GM03348 (cell line): ENCODE measurements at regions not wholly inside any gene's neighbourhood (a gene's known extent, or its start where the extent isn't known, plus 50 kb on each side); places are given as distances from the start of the nearest gene placed in this dataset.
A peak's percentile ranks its signal among the peaks of the same experiment; 100 is the strongest.
"Not testable (repeated sequence)": the region's sequence is repeated elsewhere in the genome, so short reads cannot be mapped to it uniquely, and the experiment has no call there.

Experiments used
- DNase-seq: peaks from one replicate; pipeline ENCODE4 v3.0.0; 2012; ENCODE audit warnings: low spot score

DNA sequence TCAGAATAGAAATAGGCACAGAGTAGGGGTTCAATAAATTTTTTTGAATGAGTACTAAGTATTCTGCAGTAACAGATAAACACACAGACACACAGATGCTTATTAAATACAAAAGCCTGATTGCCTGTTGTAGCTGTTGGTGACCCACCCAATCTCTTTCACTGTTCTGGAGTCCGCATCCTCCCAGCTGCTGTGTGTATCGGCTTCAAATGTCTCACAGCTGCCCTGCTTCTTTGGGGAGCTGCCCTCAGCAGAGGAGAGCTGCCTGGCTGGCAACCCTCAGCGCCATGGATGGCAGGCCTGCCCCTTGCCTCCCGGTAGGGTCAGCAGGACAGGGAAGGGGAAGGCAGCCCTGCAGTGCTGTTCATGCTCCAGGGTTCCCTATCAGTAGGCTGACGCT is 50.5 kb upstream of the PRNP start:
- no peak for DNase-seq

- DNase-seq, result no peak
Observed at GRCh38 chr20:4635342-4635741, 50.9 kb upstream of the PRNP start.

- DNase-seq, result peak; percentile 77
Observed at GRCh38 chr20:4633780-4634179, 52.5 kb upstream of the PRNP start.

- DNase-seq, result no peak
Observed at GRCh38 chr20:4633379-4633778, 52.9 kb upstream of the PRNP start.

DNA sequence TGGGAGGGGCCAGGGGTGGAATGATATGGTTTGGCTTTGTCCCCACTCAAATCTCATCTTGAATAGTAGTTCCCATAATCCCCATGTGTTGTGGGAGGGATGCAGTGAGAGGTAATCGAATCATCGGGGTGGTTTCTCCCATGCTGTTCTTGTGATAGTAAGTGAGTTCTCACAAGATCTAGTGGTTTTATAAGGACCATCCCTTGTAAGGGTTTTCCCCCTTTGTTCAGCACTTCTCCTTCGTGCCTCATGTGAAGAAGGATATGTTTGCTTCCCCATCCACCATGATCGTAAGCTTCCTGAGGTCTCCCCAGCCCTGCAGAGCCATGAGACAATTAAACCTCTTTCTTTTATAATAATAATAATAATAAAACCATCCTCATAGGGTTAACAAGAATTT is 53.4 kb upstream of the PRNP start:
- no peak for DNase-seq

GRCh38 chr20:4626228-4626627 is 60.0 kb upstream of the PRNP start:
- DNase-seq, result no peak

- DNase-seq, result no peak
Observed at GRCh38 chr20:4625687-4626086, 60.6 kb upstream of the PRNP start.

- DNase-seq, result not testable (repeated sequence)
Observed at GRCh38 chr20:4624675-4625336, 61.5 kb upstream of the PRNP start.

GRCh38 chr20:4619144-4619543 is 67.1 kb upstream of the PRNP start:
- not testable (repeated sequence) for DNase-seq

DNA sequence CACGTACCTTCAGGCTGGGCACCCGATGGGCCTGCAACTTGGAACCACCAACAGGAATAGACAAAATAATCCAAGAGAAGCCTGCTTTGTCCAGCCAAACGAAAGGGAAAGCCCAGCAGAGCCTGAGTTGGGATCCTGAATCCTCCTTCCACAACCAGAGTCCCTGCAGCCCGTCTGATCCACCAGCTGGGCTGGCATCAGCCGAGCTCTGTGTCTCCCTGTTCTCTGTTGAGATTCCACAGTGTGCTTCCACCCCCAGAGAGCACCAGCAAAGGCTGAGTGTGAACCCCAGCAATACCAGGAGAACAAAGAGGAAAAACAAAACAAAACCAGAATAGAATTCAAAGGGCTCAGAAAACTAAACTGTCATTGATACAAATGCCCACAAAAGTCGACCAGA is 68.8 kb upstream of the PRNP start:
- no peak for DNase-seq

GRCh38 chr20:4617019-4617418 is 69.2 kb upstream of the PRNP start:
- no peak for DNase-seq

DNA sequence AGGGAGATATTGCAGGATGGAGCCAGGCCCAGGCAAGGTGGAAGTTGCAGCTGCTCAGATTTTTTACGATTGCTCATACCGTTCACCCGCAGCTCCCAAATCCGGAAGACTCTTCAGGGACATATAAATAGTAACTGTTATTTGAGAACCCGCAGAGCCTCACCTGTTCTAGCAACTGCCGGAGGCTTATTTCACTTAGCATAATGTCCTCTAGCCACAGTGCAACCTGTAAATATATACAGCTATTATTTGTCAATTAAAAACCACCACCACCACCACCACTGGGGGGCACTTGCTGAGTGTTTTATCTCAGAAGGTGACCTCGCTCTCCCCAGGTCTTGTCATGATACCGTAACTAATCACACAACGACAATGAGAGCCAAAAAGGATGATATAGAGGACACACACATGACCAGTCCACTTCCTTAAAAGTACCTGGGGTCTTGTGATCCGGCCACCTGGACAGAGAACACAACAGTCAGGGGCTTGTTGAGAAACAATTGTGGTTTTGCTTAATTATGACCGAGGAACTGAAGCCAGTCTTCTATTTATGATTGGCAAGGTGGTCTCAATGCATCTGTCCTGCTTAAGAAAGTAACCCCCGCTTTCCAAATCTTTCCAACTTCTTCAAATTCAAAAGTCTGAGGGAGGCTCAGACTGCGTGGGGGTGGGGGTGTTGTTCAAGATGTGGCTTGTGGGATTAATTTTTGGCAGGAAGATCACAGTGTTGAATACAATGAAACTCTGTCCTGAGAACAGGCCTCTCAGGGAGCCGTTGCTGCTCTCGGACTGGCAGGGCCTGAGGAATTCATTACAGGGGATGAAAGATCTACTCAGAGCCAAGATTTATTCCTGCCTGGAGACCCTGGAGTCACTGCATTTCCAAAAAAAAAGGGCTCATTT is 72.3 kb upstream of the PRNP start:
- DNase-seq, result peak; percentile 51

DNA sequence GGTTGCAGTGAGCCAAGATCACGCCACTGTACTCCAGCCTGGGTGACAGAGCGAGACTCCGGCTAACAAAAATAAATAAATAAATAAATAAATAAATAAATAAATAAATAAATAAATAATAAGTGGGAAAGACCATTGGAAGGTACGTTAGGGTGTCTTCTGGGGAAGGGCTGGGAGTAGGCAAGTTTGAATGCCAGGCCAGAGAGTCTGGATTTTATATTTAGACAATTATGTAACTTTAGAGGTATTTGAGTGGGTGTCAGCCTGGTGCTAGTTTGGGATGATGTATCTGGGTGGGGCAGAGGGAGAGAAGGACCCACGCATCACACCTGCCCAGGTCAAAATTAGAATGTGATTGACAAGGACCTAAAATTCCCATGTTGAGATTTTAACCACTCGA is 73.1 kb upstream of the PRNP start:
- peak; percentile 56 for DNase-seq

DNA sequence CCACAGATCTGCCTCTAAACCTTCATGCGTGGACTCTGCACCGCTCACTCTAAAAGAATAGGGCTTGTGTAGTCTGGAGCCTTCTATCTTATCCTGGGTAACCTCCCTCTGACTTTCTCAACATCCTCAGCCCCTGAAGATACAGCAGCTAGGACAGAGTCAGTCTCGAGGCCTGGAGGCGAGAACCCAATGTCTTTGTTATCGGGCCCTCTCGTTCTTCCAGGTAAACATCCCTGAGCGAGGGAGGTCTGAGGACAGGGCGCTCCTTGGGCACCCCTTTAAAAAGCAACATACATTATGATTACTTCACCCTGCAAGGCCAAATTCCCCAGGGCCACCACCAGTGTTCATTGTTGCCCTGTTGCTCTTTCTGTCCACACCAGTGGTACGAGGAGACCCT is 75.4 kb upstream of the PRNP start:
- no peak for DNase-seq

DNA sequence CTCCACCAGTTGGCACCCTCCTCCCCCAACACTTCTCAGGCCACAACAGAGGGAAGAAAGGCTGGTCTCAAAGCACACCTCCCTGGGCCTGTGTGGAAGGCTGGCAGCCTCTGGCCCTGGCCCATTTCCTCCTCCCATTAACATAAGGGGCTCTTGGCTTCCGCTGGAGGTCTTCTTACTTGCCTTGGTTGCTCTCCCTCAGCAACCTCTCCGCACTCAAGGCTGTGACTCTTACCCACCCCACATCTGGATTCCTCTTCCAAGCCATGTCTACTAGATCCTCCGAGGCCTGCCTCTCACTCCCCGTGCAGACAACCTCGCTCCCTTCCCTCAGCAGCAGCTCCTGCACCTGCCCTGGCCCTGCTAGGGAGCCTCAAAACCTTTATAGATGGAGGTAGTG is 76.7 kb upstream of the PRNP start:
- no peak for DNase-seq

GRCh38 chr20:4608861-4609260 is 77.4 kb upstream of the PRNP start:
- no peak for DNase-seq

DNA sequence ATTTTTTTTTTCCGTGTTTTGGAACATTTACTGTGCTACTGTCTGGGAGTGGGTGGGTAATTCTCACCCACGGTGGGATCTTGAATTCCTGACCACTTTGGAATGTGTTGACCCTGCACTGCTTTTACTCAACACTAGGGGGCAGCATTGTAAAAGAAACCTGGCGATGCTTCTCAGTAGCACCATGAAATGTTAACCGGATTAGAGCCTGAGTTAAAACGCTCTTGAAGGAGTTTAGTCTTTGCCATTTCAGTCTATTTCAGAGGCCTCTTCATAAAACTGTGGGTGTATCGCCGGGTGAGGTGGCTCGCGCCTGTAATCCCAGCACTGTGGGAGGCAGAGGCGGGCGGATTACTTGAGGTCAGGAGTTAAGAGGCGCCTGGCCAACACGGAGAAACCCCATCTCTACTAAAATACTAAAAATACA is 79.0 kb upstream of the PRNP start:
- peak; percentile 81 for DNase-seq

- DNase-seq, result no peak
Observed at GRCh38 chr20:4606051-4606450, 80.2 kb upstream of the PRNP start.

DNA sequence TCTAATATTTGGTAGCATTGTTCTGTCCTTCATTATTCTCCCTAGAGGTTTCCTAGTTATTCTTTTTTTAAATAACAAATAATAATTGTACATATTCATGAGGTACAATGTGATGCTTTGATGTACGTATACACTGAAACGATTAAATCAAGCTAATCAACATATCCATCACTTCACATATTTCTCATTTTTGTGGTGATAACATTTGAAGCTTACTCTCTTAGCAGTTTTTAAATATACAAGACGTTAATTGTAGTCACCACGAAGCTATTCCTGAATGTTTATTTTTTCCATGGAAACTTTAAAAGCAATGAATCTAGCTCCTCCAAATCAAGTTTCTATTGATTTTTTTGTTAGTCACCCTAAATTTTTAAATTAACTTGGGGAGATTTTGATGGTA is 81.1 kb upstream of the PRNP start:
- DNase-seq, result no peak

- DNase-seq, result no peak
Observed at GRCh38 chr20:4604580-4604979, 81.7 kb upstream of the PRNP start.

GRCh38 chr20:4603724-4604123 is 82.5 kb upstream of the PRNP start:
- DNase-seq, result no peak

DNA sequence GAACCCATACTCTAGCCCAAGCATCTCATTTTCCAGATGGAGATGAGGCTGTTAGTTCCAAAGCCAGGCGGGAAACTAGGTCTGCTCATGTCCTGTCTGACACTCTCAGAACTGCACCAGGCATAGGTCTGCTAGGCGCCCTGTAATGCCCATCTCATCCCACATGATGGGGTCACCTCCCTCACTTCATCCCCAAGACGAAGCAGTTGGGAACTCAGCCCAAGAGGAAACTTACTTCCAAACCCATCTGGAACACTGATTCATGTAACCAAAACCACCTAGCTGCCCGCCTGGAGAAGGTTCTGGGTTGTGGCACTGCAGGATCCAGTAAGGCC is 84.0 kb upstream of the PRNP start:
- DNase-seq, result peak; percentile 12

DNA sequence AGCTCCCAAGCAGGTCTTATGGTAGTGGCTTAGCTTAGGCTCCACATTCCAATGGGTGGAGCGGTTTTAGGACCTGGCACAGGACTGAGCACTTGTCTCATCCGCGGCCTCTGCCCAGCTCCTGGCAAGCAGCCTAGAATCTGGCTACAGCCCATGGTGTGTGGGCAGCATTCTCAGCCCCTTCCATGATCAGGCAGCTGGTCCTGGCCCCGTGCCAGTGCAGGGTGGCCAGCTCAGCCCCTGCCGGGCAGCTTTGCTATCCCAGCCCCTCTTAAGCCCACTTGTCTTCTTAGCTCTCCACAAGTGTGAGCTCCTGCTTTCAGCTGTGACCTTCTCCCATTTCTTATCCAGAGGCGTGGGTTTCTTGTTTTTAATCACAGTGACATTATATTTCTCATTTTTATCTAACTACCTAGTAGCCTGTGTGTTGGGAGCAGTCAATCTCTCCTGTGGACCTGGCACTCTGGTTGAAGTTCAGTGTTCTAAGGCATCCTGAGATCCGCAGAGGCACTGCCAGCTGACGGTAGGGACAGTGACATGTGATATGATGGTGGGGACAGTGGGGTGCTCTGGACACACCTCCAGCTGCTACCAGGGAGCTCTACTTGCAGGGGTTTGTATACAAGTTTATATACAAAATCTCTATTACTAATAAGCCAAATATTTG is 84.5 kb upstream of the PRNP start:
- DNase-seq, result peak; percentile 48
